NCI-H345 treated with DMSO at 0.1 percent for 48 hours (cell line): ENCODE measurements at regions not wholly inside any gene's neighbourhood (a gene's known extent, or its start where the extent isn't known, plus 50 kb on each side); places are given as distances from the start of the nearest gene placed in this dataset.
A peak's percentile ranks its signal among the peaks of the same experiment; 100 is the strongest.

Experiments
- DNase-seq: peaks from one replicate; lab custom pipeline; 2025; ENCODE audit not compliant: unreplicated experiment; lab: John Stamatoyannopoulos, UW

GRCh38 chr14:39946807-39947206, 514.6 kb upstream of the FBXO33 start:
- no peak for DNase-seq

- no peak for DNase-seq
Measured at GRCh38 chr14:39939023-39939422, 506.8 kb upstream of the FBXO33 start.

GRCh38 chr14:39912192-39913100, 480.2 kb upstream of the FBXO33 start:
- no peak for DNase-seq

GRCh38 chr14:39897657-39898056, 465.4 kb upstream of the FBXO33 start:
- DNase-seq, result no peak

GRCh38 chr14:39890026-39890425, 457.8 kb upstream of the FBXO33 start:
- no peak for DNase-seq

DNA sequence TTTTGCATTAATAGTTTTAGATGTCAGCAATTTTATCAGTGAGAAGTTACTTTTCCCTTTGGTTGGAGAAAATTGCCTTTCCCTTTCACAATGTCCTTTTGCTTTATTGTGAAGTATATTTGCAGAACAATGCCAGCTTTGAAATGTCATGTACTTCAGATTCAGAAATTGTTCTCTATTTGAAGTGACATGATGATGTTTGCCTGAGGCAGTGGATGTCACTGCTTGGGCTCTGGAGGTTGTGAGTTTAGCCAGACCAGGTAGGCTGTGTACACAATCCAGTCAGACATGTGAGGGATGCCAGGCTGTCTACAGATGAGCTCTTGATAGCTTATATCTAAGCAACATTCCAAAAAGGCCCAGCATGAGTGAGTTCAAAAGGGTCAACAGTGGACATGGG, 451.9 kb upstream of the FBXO33 start:
- DNase-seq, result peak; percentile 4

DNA sequence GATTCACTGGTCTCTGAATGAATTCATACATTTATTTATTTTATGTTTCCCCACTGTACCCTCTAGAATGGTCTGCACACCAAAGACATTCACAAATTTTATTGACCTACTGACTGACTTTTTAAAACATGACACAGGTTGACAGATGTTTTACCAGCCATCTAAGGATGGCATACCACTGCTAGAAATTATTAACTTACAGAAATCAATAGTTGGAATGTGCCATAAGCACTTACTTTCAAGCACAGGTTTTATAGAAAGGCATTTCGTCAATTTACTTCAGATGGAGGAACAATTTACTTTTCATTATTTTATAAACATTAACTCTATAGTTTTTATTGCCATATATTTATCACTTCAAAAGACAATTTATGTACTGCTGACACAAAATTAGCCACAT, 448.7 kb upstream of the FBXO33 start:
- no peak for DNase-seq

GRCh38 chr14:39880106-39880695, 448.0 kb upstream of the FBXO33 start:
- no peak for DNase-seq

DNA sequence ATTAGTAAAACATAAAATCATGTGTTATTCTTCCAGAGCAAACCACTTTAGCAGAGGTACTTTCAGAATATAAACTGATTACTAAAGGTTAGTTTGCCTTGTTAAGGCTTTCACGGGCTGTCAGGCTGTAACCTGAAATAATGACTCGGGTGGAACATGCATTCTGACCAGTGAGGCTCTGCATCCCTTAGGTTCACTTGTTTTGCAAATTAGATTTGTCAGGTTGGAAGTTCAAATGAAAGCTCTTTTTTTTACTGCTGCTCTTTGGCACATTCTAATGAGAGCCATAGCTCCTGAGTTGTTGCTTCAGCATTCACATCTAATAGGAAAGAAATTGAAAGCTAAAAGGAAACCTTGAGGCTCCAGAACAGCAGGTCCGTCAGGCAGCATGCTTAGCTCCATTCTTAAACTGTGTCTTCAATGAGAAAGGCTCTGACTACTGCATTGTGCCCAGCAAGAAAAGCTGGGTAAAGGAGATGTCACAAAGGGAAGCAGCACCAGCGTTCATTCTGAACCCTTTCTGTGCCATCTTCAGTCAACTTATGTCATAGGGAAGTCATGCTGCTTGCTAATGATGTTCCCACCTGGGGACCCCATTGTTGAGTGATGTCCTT, 445.5 kb upstream of the FBXO33 start:
- no peak for DNase-seq

- no peak for DNase-seq
Measured at GRCh38 chr14:39876916-39877315, 444.7 kb upstream of the FBXO33 start.

GRCh38 chr14:39875028-39875427, 442.8 kb upstream of the FBXO33 start:
- DNase-seq, result no peak

GRCh38 chr14:39873791-39874190, 441.6 kb upstream of the FBXO33 start:
- peak; percentile 8 for DNase-seq

GRCh38 chr14:39868949-39869348, 436.7 kb upstream of the FBXO33 start:
- DNase-seq, result no peak

DNA sequence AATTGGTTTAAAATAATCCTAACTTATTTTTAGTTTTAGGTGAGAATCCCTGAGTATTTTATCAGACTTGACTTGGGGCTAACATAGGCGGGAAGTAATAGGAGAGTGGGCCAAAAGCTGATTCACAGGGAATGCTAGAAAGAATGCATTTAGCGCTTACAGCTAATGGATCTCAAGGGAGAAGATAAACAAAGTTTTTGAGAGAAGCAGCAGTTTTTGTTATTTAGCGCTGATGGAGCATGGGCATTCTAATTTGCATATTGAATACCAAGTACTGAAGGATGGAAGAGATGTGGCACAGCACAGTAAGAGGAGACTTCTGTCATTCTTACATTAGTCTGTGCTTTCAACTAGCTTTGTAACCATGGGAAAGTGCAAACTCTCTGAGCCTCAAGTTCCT, 436.0 kb upstream of the FBXO33 start:
- DNase-seq, result no peak

- DNase-seq, result no peak
Measured at GRCh38 chr14:39863441-39863840, 431.2 kb upstream of the FBXO33 start.

DNA sequence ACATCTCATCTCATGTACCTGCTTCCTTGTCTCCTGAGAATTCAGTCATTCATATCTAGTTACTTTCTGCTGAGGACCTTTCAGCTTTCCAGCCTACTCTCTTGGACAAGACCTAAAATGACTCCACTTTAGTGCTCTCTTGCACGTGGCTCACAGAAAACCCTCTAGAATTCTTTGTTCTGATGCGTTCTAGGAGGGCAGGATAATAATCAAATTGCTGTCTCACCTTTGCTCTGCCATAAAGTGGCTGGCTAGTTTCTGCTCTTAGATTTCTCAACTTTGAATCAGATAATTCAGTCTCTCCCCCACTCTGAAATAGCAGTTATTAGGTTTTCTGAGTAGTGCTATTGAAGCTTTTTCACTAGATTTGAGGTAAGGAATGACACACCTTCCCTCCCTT, 429.5 kb upstream of the FBXO33 start:
- DNase-seq, result no peak

DNA sequence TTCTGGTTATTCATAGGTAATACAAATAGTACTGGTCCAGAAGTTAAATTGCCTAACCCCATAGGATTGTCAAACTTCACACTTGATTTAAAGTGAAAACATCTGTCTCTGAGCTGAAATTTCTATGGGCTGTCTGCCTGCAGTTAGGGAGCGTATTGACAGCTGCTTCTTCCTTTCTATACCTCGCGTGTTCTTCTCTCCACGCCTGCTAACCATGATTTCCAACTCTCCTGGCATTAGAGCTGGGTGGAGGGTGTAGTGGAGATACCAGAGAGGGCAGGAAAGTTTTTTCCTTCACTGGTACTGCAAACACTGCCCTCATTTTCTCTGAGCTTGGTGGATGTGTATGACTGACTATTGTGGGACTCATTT, 429.0 kb upstream of the FBXO33 start:
- no peak for DNase-seq

DNA sequence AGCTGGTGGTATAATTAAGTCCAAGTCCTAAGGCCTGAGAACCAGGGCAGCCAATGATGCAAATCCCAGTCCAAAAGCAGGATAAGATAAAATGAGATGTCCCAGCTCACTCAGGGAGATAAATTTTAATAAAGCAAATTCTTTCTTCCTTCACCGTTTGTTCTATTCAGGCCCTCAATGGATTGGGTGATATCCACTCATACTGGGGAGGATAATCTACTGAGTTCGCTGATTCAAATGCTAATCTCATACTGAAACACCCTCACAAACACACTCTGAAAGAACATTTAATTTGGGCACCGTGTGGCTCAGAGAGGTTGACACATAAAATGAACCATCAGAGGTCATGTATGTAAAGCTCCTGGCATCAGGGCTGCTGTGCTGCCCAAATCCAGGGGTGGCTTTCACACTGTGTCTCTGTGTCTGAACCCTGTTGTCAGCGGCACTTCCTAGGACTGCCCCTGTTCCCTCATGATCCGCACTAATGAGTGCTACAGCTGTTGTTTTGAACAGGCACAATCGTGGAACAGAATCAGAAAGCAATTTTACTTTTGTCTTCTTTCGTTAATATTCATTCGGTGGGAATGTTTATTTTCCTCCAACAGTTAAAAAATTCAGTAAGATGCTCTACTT, 428.5 kb upstream of the FBXO33 start:
- DNase-seq, result no peak

- DNase-seq, result no peak
Measured at GRCh38 chr14:39859314-39859713, 427.1 kb upstream of the FBXO33 start.

GRCh38 chr14:39857376-39858055, 425.3 kb upstream of the FBXO33 start:
- DNase-seq, result no peak

DNA sequence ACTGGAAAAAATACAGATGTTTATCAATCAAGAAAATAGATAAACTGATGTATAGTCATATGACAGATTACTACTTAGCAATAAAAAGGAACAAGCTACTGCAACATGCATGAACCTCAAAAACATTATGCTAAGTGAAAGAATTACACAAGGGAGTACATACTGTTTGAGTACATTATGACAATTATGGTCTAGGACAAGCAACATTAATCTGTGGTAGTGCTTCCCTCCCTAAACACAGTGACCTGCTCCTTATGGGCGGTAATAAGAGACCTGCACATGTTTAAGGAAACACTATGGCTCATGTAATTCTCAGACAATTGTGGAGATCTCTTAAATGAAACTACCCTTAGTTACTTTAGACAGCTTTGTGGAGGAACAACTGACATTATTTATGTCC, 421.2 kb upstream of the FBXO33 start:
- DNase-seq, result no peak
